ENCODE measurements at regions not wholly inside any gene's neighbourhood (a gene's known extent, or its start where the extent isn't known, plus 50 kb on each side); places are given as distances from the start of the nearest gene placed in this dataset.

GRCh38 chr1:73104749-73105148, 822.4 kb upstream of the NEGR1 start:
- Histone ChIP-seq H3K9me3 (no peaks in the 10 kb centered on the region), H3K27me3 (replicated peaks; ENCODE audit: insufficient read depth) (no peaks in the 10 kb centered on the region), H3K27ac (no peak overlapping the region), H3K36me3 (no peaks in the 10 kb centered on the region), H3K4me3 (no peak overlapping the region), H3K4me1 (ENCODE audit: control insufficient read depth in 1 of 2, low read depth in 2 of 2) (no peaks in the 10 kb centered on the region)
- DNase-seq (ENCODE audit: low spot score) (no peak), ATAC-seq (ENCODE audit: insufficient number of reproducible peaks, low FRiP score, low read depth) (no peak)
- TF ChIP-seq, protein P1, sequence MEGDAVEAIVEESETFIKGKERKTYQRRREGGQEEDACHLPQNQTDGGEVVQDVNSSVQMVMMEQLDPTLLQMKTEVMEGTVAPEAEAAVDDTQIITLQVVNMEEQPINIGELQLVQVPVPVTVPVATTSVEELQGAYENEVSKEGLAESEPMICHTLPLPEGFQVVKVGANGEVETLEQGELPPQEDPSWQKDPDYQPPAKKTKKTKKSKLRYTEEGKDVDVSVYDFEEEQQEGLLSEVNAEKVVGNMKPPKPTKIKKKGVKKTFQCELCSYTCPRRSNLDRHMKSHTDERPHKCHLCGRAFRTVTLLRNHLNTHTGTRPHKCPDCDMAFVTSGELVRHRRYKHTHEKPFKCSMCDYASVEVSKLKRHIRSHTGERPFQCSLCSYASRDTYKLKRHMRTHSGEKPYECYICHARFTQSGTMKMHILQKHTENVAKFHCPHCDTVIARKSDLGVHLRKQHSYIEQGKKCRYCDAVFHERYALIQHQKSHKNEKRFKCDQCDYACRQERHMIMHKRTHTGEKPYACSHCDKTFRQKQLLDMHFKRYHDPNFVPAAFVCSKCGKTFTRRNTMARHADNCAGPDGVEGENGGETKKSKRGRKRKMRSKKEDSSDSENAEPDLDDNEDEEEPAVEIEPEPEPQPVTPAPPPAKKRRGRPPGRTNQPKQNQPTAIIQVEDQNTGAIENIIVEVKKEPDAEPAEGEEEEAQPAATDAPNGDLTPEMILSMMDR (IDR thresholded peaks at IDR 0.05): no peak

- no peak overlapping the region for H3K27ac ChIP-seq
- no peak for DNase-seq (ENCODE audit: low spot score)
- no peak for ATAC-seq (ENCODE audit: insufficient number of reproducible peaks, low FRiP score, low read depth)
- H3K4me1 ChIP-seq (ENCODE audit: control insufficient read depth in 1 of 2, low read depth in 2 of 2): no peaks in the 10 kb centered on the region
- TF ChIP-seq, protein P1 (IDR thresholded peaks at IDR 0.05): no peak
- no peak overlapping the region for H3K4me3 ChIP-seq
- no peaks in the 10 kb centered on the region for H3K9me3 ChIP-seq
- no peaks in the 10 kb centered on the region for H3K36me3 ChIP-seq
- no peaks in the 10 kb centered on the region for H3K27me3 ChIP-seq (replicated peaks; ENCODE audit: insufficient read depth)
Measured at GRCh38 chr1:73100216-73100615, 817.9 kb upstream of the NEGR1 start.

GRCh38 chr1:73097917-73098316, 815.6 kb upstream of the NEGR1 start:
- no peak for DNase-seq (ENCODE audit: low spot score)
- no peak overlapping the region for H3K4me3 ChIP-seq
- H3K9me3 ChIP-seq: no peaks in the 10 kb centered on the region
- TF ChIP-seq, protein P1 (IDR thresholded peaks at IDR 0.05): no peak
- ATAC-seq (ENCODE audit: insufficient number of reproducible peaks, low FRiP score, low read depth): no peak
- no peak overlapping the region for H3K27ac ChIP-seq
- no peaks in the 10 kb centered on the region for H3K36me3 ChIP-seq
- H3K27me3 ChIP-seq (replicated peaks; ENCODE audit: insufficient read depth): no peaks in the 10 kb centered on the region
- no peaks in the 10 kb centered on the region for H3K4me1 ChIP-seq (ENCODE audit: control insufficient read depth in 1 of 2, low read depth in 2 of 2)

DNA sequence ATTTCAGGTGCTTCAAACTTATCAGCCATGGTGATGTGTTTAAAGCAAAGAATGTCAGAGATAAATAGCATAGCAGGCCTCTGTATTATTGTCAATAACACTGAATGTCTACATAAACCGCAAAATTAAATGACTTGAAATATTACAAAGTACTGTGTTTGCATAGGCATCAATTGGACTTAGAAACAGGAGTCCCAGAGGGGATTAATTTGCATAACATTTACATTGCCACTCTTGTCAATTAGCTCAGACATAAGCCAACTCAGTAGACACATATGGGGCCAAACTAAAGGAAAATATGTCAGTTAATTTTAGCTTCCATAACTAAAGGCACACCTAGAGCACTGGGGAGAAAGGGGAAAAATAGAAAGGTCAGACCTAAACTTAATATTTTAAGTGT, 814.5 kb upstream of the NEGR1 start:
- H3K4me1 ChIP-seq (ENCODE audit: control insufficient read depth in 1 of 2, low read depth in 2 of 2): no peaks in the 10 kb centered on the region
- H3K4me3 ChIP-seq: no peak overlapping the region
- TF ChIP-seq, protein P1 (IDR thresholded peaks at IDR 0.05): no peak
- no peak for DNase-seq (ENCODE audit: low spot score)
- H3K36me3 ChIP-seq: no peaks in the 10 kb centered on the region
- no peak for ATAC-seq (ENCODE audit: insufficient number of reproducible peaks, low FRiP score, low read depth)
- H3K27me3 ChIP-seq (replicated peaks; ENCODE audit: insufficient read depth): no peaks in the 10 kb centered on the region
- H3K9me3 ChIP-seq: no peaks in the 10 kb centered on the region
- H3K27ac ChIP-seq: no peak overlapping the region

DNA sequence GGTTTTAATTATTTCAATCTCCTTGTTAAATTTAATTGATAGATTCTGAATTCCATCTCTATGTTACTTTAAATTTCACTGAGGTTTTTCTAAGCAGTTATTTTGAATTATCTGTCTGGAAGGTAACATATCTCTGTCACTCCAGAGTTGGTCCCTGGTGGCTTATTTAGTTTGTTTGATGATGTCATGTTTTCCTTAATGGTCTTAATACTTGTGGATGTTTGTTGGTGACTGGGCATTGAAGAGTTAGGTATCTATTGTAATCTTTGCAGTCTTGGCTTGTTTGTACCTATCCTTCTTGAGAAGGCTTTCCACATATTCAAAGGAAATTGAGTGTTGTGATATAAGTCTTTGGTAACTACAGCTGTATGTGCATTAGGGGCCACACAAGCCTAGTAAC, 810.0 kb upstream of the NEGR1 start:
- TF ChIP-seq, protein P1 (IDR thresholded peaks at IDR 0.05): no peak

More for the DNA sequence above, 810.0 kb upstream of the NEGR1 start:
- Histone ChIP-seq H3K27me3 (replicated peaks; ENCODE audit: insufficient read depth) (no peaks in the 10 kb centered on the region), H3K4me1 (ENCODE audit: control insufficient read depth in 1 of 2, low read depth in 2 of 2) (no peaks in the 10 kb centered on the region), H3K9me3 (no peaks in the 10 kb centered on the region), H3K36me3 (no peaks in the 10 kb centered on the region), H3K27ac (no peak overlapping the region), H3K4me3 (no peak overlapping the region)
- no peak for DNase-seq (ENCODE audit: low spot score)
- no peak for ATAC-seq (ENCODE audit: insufficient number of reproducible peaks, low FRiP score, low read depth)

Data from thoracic aorta (tissue), 2 donors.